GM12878 (cell line): ENCODE measurements at regions not wholly inside any gene's neighbourhood (a gene's known extent, or its start where the extent isn't known, plus 50 kb on each side); places are given as distances from the start of the nearest gene placed in this dataset.

Source experiments
- ATAC-seq: fragments of 200-7000 bp; cut with Tn5 transposase; 3 replicates; pipeline ENCODE4 v1.9.1; 2020; ENCODE audit warnings: mild to moderate bottlenecking, moderate library complexity
- BruUV-seq: library from RNA; stranded (reverse); fragments of 400-500 nt; replicated peaks from 2 replicates; lab custom pipeline; 2021; lab: Mats Ljungman, UMichigan
- CTCF ChIA-PET: fragments of 300-600 bp; sonication (Branson Sonifier 250); formaldehyde crosslinking; extraction: SDS; loops from one replicate; lab custom pipeline; 2021; ENCODE audit warnings: inconsistent platforms; lab: Yijun Ruan, JAX
- POLR2A ChIA-PET: fragments of 350-600 bp; formaldehyde crosslinking; extraction: SDS; loops from one replicate; lab custom pipeline; 2021; ENCODE audit warnings: inconsistent platforms; lab: Charles Lee
- RAD21 ChIA-PET: fragments of 300-600 bp; sonication (Branson Sonifier 250); formaldehyde crosslinking; loops from one replicate; lab custom pipeline; 2023; ENCODE audit warnings: antibody characterized with exemption; ENCODE audit not compliant: unreplicated experiment; lab: Charles Lee
- SMC1A ChIA-PET: fragments of 300-600 bp; sonication (Branson Sonifier 250); formaldehyde crosslinking; loops from one replicate; lab custom pipeline; 2023; ENCODE audit not compliant: unreplicated experiment, uncharacterized antibody; lab: Charles Lee
- DNase-seq: peaks from one replicate; pipeline ENCODE4 v3.0.0-alpha.2; 2011; ENCODE audit warnings: low read depth, low spot score
- FAIRE-seq: peaks from 3 replicates; lab custom pipeline; 2011; peaks lifted over from hg19 to GRCh38; lab: Jason Lieb, UNC
- H2AFZ ChIP-seq: 2 replicates; pipeline ENCODE4 v1.6.0; 2011; ENCODE audit warnings: low read depth, low read length, control low read depth; ENCODE audit not compliant: control insufficient read depth
- H3K27ac ChIP-seq: 2 replicates; pipeline ENCODE4 v1.5.1; 2011; ENCODE audit warnings: control low read depth; ENCODE audit not compliant: control insufficient read depth, insufficient read depth
- H3K27me3 ChIP-seq, 2 experiments: replicated peaks in 1 of 2; 2 replicates each; pipeline versions ENCODE4 v1.6.0 to v1.6.1; 2011; ENCODE audit warnings: low read length in 1 of 2; ENCODE audit not compliant: control insufficient read depth in 2 of 2, insufficient read depth in 2 of 2
- H3K36me3 ChIP-seq, 2 experiments: 2 replicates each; pipeline ENCODE4 v1.5.1; 2011; ENCODE audit warnings: low read length in 1 of 2; ENCODE audit not compliant: control insufficient read depth in 2 of 2, insufficient read depth in 2 of 2
- H3K4me1 ChIP-seq: 2 replicates; pipeline ENCODE4 v1.6.1; 2011; ENCODE audit warnings: mild to moderate bottlenecking, low read length, moderate library complexity, mixed read lengths; ENCODE audit not compliant: control insufficient read depth, insufficient read depth
- H3K4me2 ChIP-seq: 2 replicates; pipeline ENCODE4 v1.6.0; 2011; ENCODE audit warnings: control low read depth; ENCODE audit not compliant: control insufficient read depth, insufficient read depth
- H3K4me3 ChIP-seq: fragments of 200-600 bp; sonication (generic); 2 replicates; pipeline ENCODE4 v1.5.1; 2016
- H3K79me2 ChIP-seq: 2 replicates; pipeline ENCODE4 v1.6.0; 2011; ENCODE audit warnings: low read length; ENCODE audit not compliant: control insufficient read depth, insufficient read depth
- H3K9ac ChIP-seq: 2 replicates; pipeline ENCODE4 v1.8.0; 2011; ENCODE audit warnings: low read length, control low read depth, mixed read lengths; ENCODE audit not compliant: control insufficient read depth, insufficient read depth
- H3K9me3 ChIP-seq: replicated peaks from 3 replicates; pipeline ENCODE4 v1.5.1; 2011; ENCODE audit warnings: mild to moderate bottlenecking, low read length; ENCODE audit not compliant: control insufficient read depth, insufficient read depth
- H4K20me1 ChIP-seq: 2 replicates; pipeline ENCODE4 v1.6.0; 2011; ENCODE audit not compliant: control insufficient read depth, insufficient read depth
- CEBPB ChIP-seq, 2 experiments: fragments of 150-350 bp in 1 of 2; IDR thresholded peaks; 2 replicates each; pipeline ENCODE4 v1.6.1; 2012 to 2014; ENCODE audit warnings: low read depth in 2 of 2, low read length in 2 of 2, borderline replicate concordance in 1 of 2, inconsistent platforms in 1 of 2
- E4F1 ChIP-seq: fragments of 450-650 bp; IDR thresholded peaks from 2 replicates; pipeline ENCODE4 v1.6.1; 2018; ENCODE audit warnings: borderline replicate concordance, mild to moderate bottlenecking; ENCODE audit not compliant: partially characterized antibody
- ESRRA ChIP-seq: IDR thresholded peaks from 2 replicates; pipeline ENCODE4 v1.6.1; 2012; ENCODE audit warnings: mild to moderate bottlenecking, low read length, improper control_type of control experiment
- FOS ChIP-seq: IDR thresholded peaks from 3 replicates; pipeline ENCODE4 v1.6.1; 2011; ENCODE audit warnings: borderline replicate concordance; ENCODE audit not compliant: insufficient read length; ENCODE audit errors: extremely low read depth
- HDAC2 ChIP-seq: fragments of 200-600 bp; sonication (generic); IDR thresholded peaks from 2 replicates; pipeline ENCODE4 v1.6.1; 2017
- MLLT1 ChIP-seq: fragments of 450-650 bp; IDR thresholded peaks from 2 replicates; pipeline ENCODE4 v1.6.1; 2016; ENCODE audit warnings: mild to moderate bottlenecking
- PML ChIP-seq: IDR thresholded peaks from 2 replicates; pipeline ENCODE4 v1.6.1; 2012; ENCODE audit warnings: low read length, inconsistent platforms
- REST ChIP-seq: IDR thresholded peaks from 2 replicates; pipeline ENCODE4 v1.6.1; 2012; ENCODE audit warnings: mild to moderate bottlenecking, low read depth, low read length
- SIX5 ChIP-seq: IDR thresholded peaks from 2 replicates; pipeline ENCODE4 v1.6.1; 2011; ENCODE audit warnings: mild to moderate bottlenecking, low read depth, low read length, moderate library complexity; ENCODE audit not compliant: severe bottlenecking
- SUPT20H ChIP-seq: IDR thresholded peaks from 2 replicates; pipeline ENCODE4 v1.6.1; 2011; ENCODE audit warnings: low read depth, mild to moderate bottlenecking, low read length, moderate library complexity, borderline replicate concordance; ENCODE audit not compliant: control insufficient read depth
- ZNF592 ChIP-seq: fragments of 450-650 bp; IDR thresholded peaks from 2 replicates; pipeline ENCODE4 v1.6.1; 2017; ENCODE audit warnings: mild to moderate bottlenecking, moderate library complexity
- ZNF622 ChIP-seq: fragments of 450-650 bp; IDR thresholded peaks from 2 replicates; pipeline ENCODE4 v1.6.1; 2017; ENCODE audit warnings: mild to moderate bottlenecking, inconsistent platforms
- WGBS: methylation state at CpG from one replicate; pipeline ENCODE4 v1.1.6; 2016; ENCODE audit warnings: low lambda C conversion rate; ENCODE audit not compliant: insufficient replicate concordance, insufficient coverage; ENCODE audit errors: missing lambda C conversion rate; 5-methylcytosine and 5-hydroxymethylcytosine counted together
- in situ Hi-C: fragments of 300-500 bp; cut with MboI; formaldehyde crosslinking; loops from 9 replicates; pipeline ENCODE4 v1.14.3; 2018; ENCODE audit warnings: mixed read lengths
- intact Hi-C: fragments of 100-400 bp; cut with micrococcal nuclease; formaldehyde crosslinking; loops from one replicate; pipeline ENCODE4 v1.14.2; 2022; ENCODE audit not compliant: unreplicated experiment

- no peak overlapping the region for H3K9ac ChIP-seq
- in situ Hi-C loops: no loop called here
- H3K4me2 ChIP-seq: no peak overlapping the region
- no peaks in the 10 kb centered on the region; the same call in 2 of the 3 replicates for H3K9me3 ChIP-seq
- FAIRE-seq (no peak), DNase-seq (no peak), ATAC-seq (no peak)
- no TSS peak for BruUV-seq
- no peak overlapping the region for H3K4me3 ChIP-seq
- no peaks in the 10 kb centered on the region for H4K20me1 ChIP-seq
- ChIA-PET SMC1A (interaction anchor here (0.6 to 1.6 kb wide), 3 partner anchors 8 to 422 kb away, joined by 3 to 5 read pairs (median 4); no protein-coding TSS in a partner anchor), POLR2A (no interaction called here), CTCF (no interaction called here), RAD21 (no interaction called here)
- H3K27ac ChIP-seq: no peak overlapping the region
- 73% methylated on average over 8 of the region's 8 CpGs for WGBS
- no peak overlapping the region for H2AFZ ChIP-seq
- intact Hi-C loops: no loop called here
- no peaks in the 10 kb centered on the region for H3K79me2 ChIP-seq
- no peaks in the 10 kb centered on the region for H3K27me3 ChIP-seq
- no peaks in the 10 kb centered on the region for H3K36me3 ChIP-seq
- peaks cover 14% of the 10 kb centered on the region for H3K4me1 ChIP-seq
- TF ChIP-seq E4F1: no peak
- no peak for TF ChIP-seq ZNF622
- TF ChIP-seq SUPT20H: no peak
- TF ChIP-seq FOS: no peak
- TF ChIP-seq ZNF592: no peak
- no peak for TF ChIP-seq SIX5
- TF ChIP-seq PML: no peak
- TF ChIP-seq CEBPB (IDR thresholded peaks at IDR 0.05; ENCODE audit: borderline replicate concordance in 1 of 2, low read depth in 2 of 2, low read length in 2 of 2): no peak
- no peak for TF ChIP-seq MLLT1
- no peak for TF ChIP-seq HDAC2
- TF ChIP-seq REST: no peak
- no peak for TF ChIP-seq ESRRA
Observed at GRCh38 chr3:71962561-71963240, 177.8 kb upstream of the PROK2 start.
